ENCODE measurements at regions not wholly inside any gene's neighbourhood (a gene's known extent, or its start where the extent isn't known, plus 50 kb on each side); places are given as distances from the start of the nearest gene placed in this dataset.
A peak's percentile ranks its signal among the peaks of the same experiment; 100 is the strongest.

DNA sequence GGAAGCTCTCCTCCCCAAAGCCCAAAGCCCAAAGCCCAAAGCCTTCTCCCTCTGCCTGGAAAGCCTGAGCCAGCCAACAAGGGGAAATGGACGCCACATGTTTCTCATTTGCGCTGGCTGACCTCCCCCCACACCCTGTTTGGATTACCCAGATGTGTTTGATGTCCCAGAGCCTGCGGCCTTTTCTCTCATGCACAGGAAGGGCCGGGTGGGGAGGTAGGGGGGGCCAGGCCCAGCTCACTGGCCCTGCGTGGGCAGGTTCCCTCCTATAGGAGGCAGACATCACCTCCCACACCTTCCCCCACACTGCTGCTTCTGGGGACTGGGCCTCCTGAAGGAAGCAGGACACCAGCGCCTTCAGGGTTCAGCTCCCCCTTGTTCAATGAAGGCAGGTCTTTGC lies 116.3 kb downstream of the NAV1 start:
- Histone ChIP-seq H3K4me3 (ENCODE audit: low read length in 3 of 3) (no peak overlapping the region), H3K27ac (ENCODE audit: low read depth in 2 of 2, low read length in 2 of 2) (no peak overlapping the region), H3K27me3 (ENCODE audit: control insufficient read depth, insufficient read depth, low read length) (no peaks in the 10 kb centered on the region), H3K4me1 (ENCODE audit: control insufficient read depth in 2 of 3, insufficient read depth in 2 of 3, low read depth in 1 of 3, low read length in 3 of 3) (peaks cover 0 to 8% (median 0%) of the 10 kb centered on the region in 3 donors), H3K9ac (ENCODE audit: low read length in 3 of 3) (no peak overlapping the region), H3K36me3 (ENCODE audit: control insufficient read depth in 2 of 3, insufficient read depth in 3 of 3, low read length in 3 of 3) (no peaks in the 10 kb centered on the region), H3K9me3 (ENCODE audit: control insufficient read depth in 2 of 3, insufficient read depth in 1 of 3, low read length in 3 of 3) (no peaks in the 10 kb centered on the region)
- FAIRE-seq: no peak
- intact Hi-C loops (cut with DNase I): no loop called here
- TF ChIP-seq CTCF (IDR thresholded peaks at IDR 0.05; ENCODE audit: borderline replicate concordance, extremely low read depth, insufficient read depth): no peak
- DNase-seq: peak in 4 of 5 donors; percentile 83 to 88 (median 86)

- no peak overlapping the region for H3K4me3 ChIP-seq (ENCODE audit: low read length in 3 of 3)
- TF ChIP-seq CTCF (IDR thresholded peaks at IDR 0.05; ENCODE audit: borderline replicate concordance, extremely low read depth, insufficient read depth): no peak
- no peak overlapping the region for H3K27ac ChIP-seq (ENCODE audit: low read depth in 2 of 2, low read length in 2 of 2)
- no peak for DNase-seq
- H3K9ac ChIP-seq (ENCODE audit: low read length in 3 of 3): no peak overlapping the region
- no peaks in the 10 kb centered on the region for H3K27me3 ChIP-seq (ENCODE audit: control insufficient read depth, insufficient read depth, low read length)
- intact Hi-C loops (cut with DNase I): no loop called here
- no peak for FAIRE-seq
- H3K36me3 ChIP-seq (ENCODE audit: control insufficient read depth in 2 of 3, insufficient read depth in 3 of 3, low read length in 3 of 3): no peaks in the 10 kb centered on the region
- H3K9me3 ChIP-seq (ENCODE audit: control insufficient read depth in 2 of 3, insufficient read depth in 1 of 3, low read length in 3 of 3): no peaks in the 10 kb centered on the region
- H3K4me1 ChIP-seq (ENCODE audit: control insufficient read depth in 2 of 3, insufficient read depth in 2 of 3, low read depth in 1 of 3, low read length in 3 of 3): peaks cover 0 to 4% (median 0%) of the 10 kb centered on the region in 3 donors
Measured at GRCh38 chr1:201655910-201656309, 117.0 kb downstream of the NAV1 start.

DNA sequence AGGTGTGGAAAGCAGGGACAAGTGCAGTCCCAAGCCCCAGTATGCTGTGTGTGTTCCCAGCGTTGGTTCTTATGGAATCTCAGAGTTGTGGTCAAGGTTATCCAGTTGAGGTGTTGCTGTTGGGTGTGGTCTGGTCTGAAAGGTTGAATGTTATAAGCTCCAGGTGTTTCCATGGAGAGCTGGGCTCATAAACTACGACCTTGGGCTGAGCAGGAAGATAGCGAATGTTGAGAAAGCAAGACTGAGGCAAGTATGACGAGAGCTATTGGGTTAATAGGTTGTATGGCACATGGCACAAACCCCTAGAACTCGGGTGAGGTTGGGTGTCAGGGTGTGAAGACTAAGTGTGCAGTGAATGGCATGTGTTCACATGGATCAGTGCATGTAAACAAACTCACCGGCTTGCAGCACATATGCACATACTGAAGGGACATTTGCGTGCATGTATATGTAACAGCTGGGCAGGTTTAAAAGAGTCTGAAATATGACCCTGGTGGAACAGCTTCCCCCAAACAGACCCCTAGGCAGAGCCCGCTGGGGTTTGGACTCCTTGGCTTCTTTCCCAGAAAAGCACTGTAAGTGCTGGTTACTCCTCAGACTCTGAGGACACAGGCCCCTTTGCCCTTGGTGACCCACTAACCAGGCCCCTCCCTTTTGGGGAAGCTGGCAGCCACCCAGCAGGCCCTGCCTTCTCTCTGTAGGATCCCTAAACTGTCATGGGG lies 117.5 kb downstream of the NAV1 start:
- Histone ChIP-seq H3K9ac (ENCODE audit: low read length in 3 of 3) (no peak overlapping the region), H3K36me3 (ENCODE audit: control insufficient read depth in 2 of 3, insufficient read depth in 3 of 3, low read length in 3 of 3) (no peaks in the 10 kb centered on the region), H3K27me3 (ENCODE audit: control insufficient read depth, insufficient read depth, low read length) (no peaks in the 10 kb centered on the region), H3K27ac (ENCODE audit: low read depth in 2 of 2, low read length in 2 of 2) (no peak overlapping the region), H3K4me1 (ENCODE audit: control insufficient read depth in 2 of 3, insufficient read depth in 2 of 3, low read depth in 1 of 3, low read length in 3 of 3) (peaks cover 0 to 4% (median 0%) of the 10 kb centered on the region in 3 donors), H3K9me3 (ENCODE audit: control insufficient read depth in 2 of 3, insufficient read depth in 1 of 3, low read length in 3 of 3) (no peaks in the 10 kb centered on the region), H3K4me3 (ENCODE audit: low read length in 3 of 3) (no peak overlapping the region)
- FAIRE-seq (no peak), DNase-seq (peak in 4 of 5 donors; percentile 71 to 91 (median 78))
- no peak for TF ChIP-seq CTCF (IDR thresholded peaks at IDR 0.05; ENCODE audit: borderline replicate concordance, extremely low read depth, insufficient read depth)
- intact Hi-C loops (cut with DNase I): no loop called here
